Activated naive CD8-positive, alpha-beta T cell (primary cell): ENCODE measurements at regions not wholly inside any gene's neighbourhood (a gene's known extent, or its start where the extent isn't known, plus 50 kb on each side); places are given as distances from the start of the nearest gene placed in this dataset.

Source experiments
- H3K27ac Mint-ChIP-seq: one replicate; pipeline ENCODE4 v1.8.0; 2021; ENCODE audit warnings: mixed read lengths
- H3K27me3 Mint-ChIP-seq: one replicate; pipeline ENCODE4 v1.8.0; 2021; ENCODE audit warnings: mixed read lengths
- H3K36me3 Mint-ChIP-seq: one replicate; pipeline ENCODE4 v1.8.0; 2021; ENCODE audit warnings: mixed read lengths
- H3K4me1 Mint-ChIP-seq: one replicate; pipeline ENCODE4 v1.8.0; 2021; ENCODE audit warnings: low read depth, mixed read lengths
- H3K4me3 Mint-ChIP-seq: one replicate; pipeline ENCODE4 v1.8.0; 2021; ENCODE audit warnings: mild to moderate bottlenecking, mixed read lengths
- H3K9me3 Mint-ChIP-seq: one replicate; pipeline ENCODE4 v1.8.0; 2021; ENCODE audit warnings: low read depth, mixed read lengths

- H3K27me3 Mint-ChIP-seq: no peaks in the 10 kb centered on the region
- H3K36me3 Mint-ChIP-seq: no peaks in the 10 kb centered on the region
- no peak overlapping the region for H3K27ac Mint-ChIP-seq
- no peak overlapping the region for H3K4me3 Mint-ChIP-seq
- H3K9me3 Mint-ChIP-seq: no peaks in the 10 kb centered on the region
- no peaks in the 10 kb centered on the region for H3K4me1 Mint-ChIP-seq
Measured at GRCh38 chr9:784916-785315, 56.6 kb upstream of the DMRT1 start.

GRCh38 chr9:785997-786396 lies 55.5 kb upstream of the DMRT1 start:
- Mint-ChIP-seq H3K36me3 (no peaks in the 10 kb centered on the region), H3K27ac (no peak overlapping the region), H3K4me3 (no peak overlapping the region), H3K27me3 (no peaks in the 10 kb centered on the region), H3K9me3 (no peaks in the 10 kb centered on the region), H3K4me1 (no peaks in the 10 kb centered on the region)

GRCh38 chr9:786405-786804 lies 55.1 kb upstream of the DMRT1 start:
- Mint-ChIP-seq H3K27me3 (no peaks in the 10 kb centered on the region), H3K4me1 (no peaks in the 10 kb centered on the region), H3K36me3 (no peaks in the 10 kb centered on the region), H3K27ac (no peak overlapping the region), H3K9me3 (no peaks in the 10 kb centered on the region), H3K4me3 (no peak overlapping the region)

GRCh38 chr9:788777-789176 lies 52.7 kb upstream of the DMRT1 start:
- Mint-ChIP-seq H3K27ac (no peak overlapping the region), H3K9me3 (no peaks in the 10 kb centered on the region), H3K36me3 (no peaks in the 10 kb centered on the region), H3K4me1 (no peaks in the 10 kb centered on the region), H3K4me3 (no peak overlapping the region), H3K27me3 (no peaks in the 10 kb centered on the region)
